ENCODE measurements at regions not wholly inside any gene's neighbourhood (a gene's known extent, or its start where the extent isn't known, plus 50 kb on each side); places are given as distances from the start of the nearest gene placed in this dataset.

GRCh38 chr10:107971973-107972372, 807.5 kb upstream of the SORCS1 start (continued):
- TF ChIP-seq ZNF281 (CRISPR knock-in tag; IDR thresholded peaks at IDR 0.05): no peak
- TF ChIP-seq FOXK1 (CRISPR knock-in tag; IDR thresholded peaks at IDR 0.05): no peak

- POLR2A ChIA-PET: no interaction called here
- no peak overlapping the region for H3K4me3 Mint-ChIP-seq
- peaks cover 14% of the 10 kb centered on the region for H3K36me3 Mint-ChIP-seq
- no peaks in the 10 kb centered on the region for H3K27me3 Mint-ChIP-seq (ENCODE audit: low read depth)
- TF ChIP-seq RELA (CRISPR knock-in tag; IDR thresholded peaks at IDR 0.05; ENCODE audit: borderline replicate concordance) (no peak), NR2C2 (CRISPR knock-in tag; IDR thresholded peaks at IDR 0.05) (no peak), ATF3 (CRISPR knock-in tag; conservative IDR thresholded peaks at IDR 0.05) (no peak), ESRRA (CRISPR knock-in tag; IDR thresholded peaks at IDR 0.05; ENCODE audit: borderline replicate concordance) (no peak), USF1 (CRISPR knock-in tag; IDR thresholded peaks at IDR 0.05) (no peak)
- peaks cover 11% of the 10 kb centered on the region for H3K4me1 Mint-ChIP-seq
- H3K9me3 Mint-ChIP-seq: peaks cover 33% of the 10 kb centered on the region
- DNase-seq (ENCODE audit: low spot score) (no peak), ATAC-seq (no peak)
- CTCF ChIA-PET: no interaction called here
- no peak overlapping the region for H3K27ac Mint-ChIP-seq
Measured at GRCh38 chr10:107971411-107971810, 806.9 kb upstream of the SORCS1 start.

GRCh38 chr10:107970512-107970911, 806.0 kb upstream of the SORCS1 start:
- TF ChIP-seq E2F5 (CRISPR knock-in tag; IDR thresholded peaks at IDR 0.05) (no peak), OVOL2 (CRISPR knock-in tag; IDR thresholded peaks at IDR 0.05; ENCODE audit: borderline replicate concordance) (no peak), E2F1 (CRISPR knock-in tag; IDR thresholded peaks at IDR 0.05) (no peak), ZNF423 (CRISPR knock-in tag; IDR thresholded peaks at IDR 0.05) (no peak), ATF2 (CRISPR knock-in tag; IDR thresholded peaks at IDR 0.05; ENCODE audit: borderline replicate concordance, low read depth) (no peak), NFE2L1 (CRISPR knock-in tag; IDR thresholded peaks at IDR 0.05) (no peak), USF2 (CRISPR knock-in tag; IDR thresholded peaks at IDR 0.05) (no peak), CTCF (IDR thresholded peaks at IDR 0.05) (no peak), GTF2I (CRISPR knock-in tag; conservative IDR thresholded peaks at IDR 0.05) (no peak), ELF4 (CRISPR knock-in tag; IDR thresholded peaks at IDR 0.05; ENCODE audit: low read depth) (no peak)
- CTCF ChIA-PET: no interaction called here
- peaks cover 11% of the 10 kb centered on the region for H3K4me1 Mint-ChIP-seq
- ATAC-seq: no peak
- peaks cover 9% of the 10 kb centered on the region for H3K36me3 Mint-ChIP-seq
- H3K9me3 Mint-ChIP-seq: peaks cover 27% of the 10 kb centered on the region
- no peak overlapping the region for H3K27ac Mint-ChIP-seq
- H3K27me3 Mint-ChIP-seq (ENCODE audit: low read depth): no peaks in the 10 kb centered on the region
- no peak overlapping the region for H3K4me3 Mint-ChIP-seq
- POLR2A ChIA-PET: no interaction called here
- DNase-seq (ENCODE audit: low spot score): no peak

Data from WTC11 (cell line).